Activated CD4-positive, alpha-beta T cell treated with anti-CD3 and anti-CD28 coated beads, Interleukin-2, Interleukin-6, amounts not matched to agents 100 ng/mL and 50 ng/mL, durations not matched to agents 16 hours and 8 hours (primary cell): ENCODE measurements at regions not wholly inside any gene's neighbourhood (a gene's known extent, or its start where the extent isn't known, plus 50 kb on each side); places are given as distances from the start of the nearest gene placed in this dataset.

Experiments used
- DNase-seq: peaks from one replicate; pipeline ENCODE4 v3.0.0-alpha.2; 2020

- no peak for DNase-seq
Measured at GRCh38 chr3:154801729-154802128, 278.4 kb upstream of the MME start.

GRCh38 chr3:154799800-154800199 is 280.3 kb upstream of the MME start:
- DNase-seq: no peak

GRCh38 chr3:154795582-154795981 is 284.5 kb upstream of the MME start:
- DNase-seq: no peak

GRCh38 chr3:154794814-154795445 is 285.2 kb upstream of the MME start:
- no peak for DNase-seq

- no peak for DNase-seq
Measured at GRCh38 chr3:154794391-154794790, 285.7 kb upstream of the MME start.

- no peak for DNase-seq
Measured at GRCh38 chr3:154792828-154793227, 287.3 kb upstream of the MME start.

- no peak for DNase-seq
Measured at GRCh38 chr3:154791611-154792010, 288.5 kb upstream of the MME start.

GRCh38 chr3:154786724-154787123 is 293.4 kb upstream of the MME start:
- no peak for DNase-seq

- no peak for DNase-seq
Measured at GRCh38 chr3:154783521-154783931, 296.6 kb upstream of the MME start.

- DNase-seq: no peak
Measured at GRCh38 chr3:154783061-154783460, 297.1 kb upstream of the MME start.

- no peak for DNase-seq
Measured at GRCh38 chr3:154782151-154782550, 298.0 kb upstream of the MME start.

GRCh38 chr3:154781595-154781994 is 298.5 kb upstream of the MME start:
- DNase-seq: no peak

- no peak for DNase-seq
Measured at GRCh38 chr3:154780263-154780662, 299.9 kb upstream of the MME start.

- DNase-seq: no peak
Measured at GRCh38 chr3:154779571-154779970, 300.5 kb upstream of the MME start.

- no peak for DNase-seq
Measured at GRCh38 chr3:154778057-154778456, 302.1 kb upstream of the MME start.

- no peak for DNase-seq
Measured at GRCh38 chr3:154776549-154777225, 303.4 kb upstream of the MME start.

- DNase-seq: no peak
Measured at GRCh38 chr3:154775821-154776548, 304.1 kb upstream of the MME start.

GRCh38 chr3:154766765-154767503 is 313.2 kb upstream of the MME start:
- DNase-seq: no peak

GRCh38 chr3:154764856-154765640 is 315.1 kb upstream of the MME start:
- no peak for DNase-seq

GRCh38 chr3:154762486-154762885 is 317.6 kb upstream of the MME start:
- DNase-seq: no peak

GRCh38 chr3:154759966-154760365 is 320.2 kb upstream of the MME start:
- DNase-seq: no peak

GRCh38 chr3:154758109-154758868 is 321.8 kb upstream of the MME start:
- DNase-seq: no peak
